ENCODE measurements at regions not wholly inside any gene's neighbourhood (a gene's known extent, or its start where the extent isn't known, plus 50 kb on each side); places are given as distances from the start of the nearest gene placed in this dataset.

DNA sequence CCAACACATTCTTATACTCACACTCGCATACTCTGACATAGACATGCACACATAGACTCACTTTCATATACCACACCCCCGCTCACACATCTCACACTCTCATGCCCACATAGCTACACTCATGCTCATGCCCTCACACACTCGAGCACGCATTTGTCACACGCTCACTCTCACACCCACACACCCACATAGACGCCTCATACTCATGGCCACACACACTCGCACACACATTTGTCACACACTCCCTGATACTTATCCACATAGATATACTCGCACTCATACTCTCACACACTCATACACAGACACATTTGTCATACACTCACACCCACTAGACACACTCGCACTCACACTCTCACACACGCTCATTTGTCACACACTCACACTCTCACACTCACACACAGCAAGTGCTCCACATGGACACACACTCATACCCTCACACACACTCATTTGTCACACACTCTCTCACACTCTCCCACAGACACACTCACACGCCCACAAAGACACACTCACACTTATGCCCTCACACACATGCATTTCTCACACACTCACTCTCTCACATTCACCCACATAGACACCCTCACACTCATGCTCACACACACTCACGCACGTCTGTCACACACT lies 50.9 kb downstream of the TNP1 start:
- no peak overlapping the region for H3K4me3 ChIP-seq (ENCODE audit: low read depth, low read length)
- TF ChIP-seq, protein P1, sequence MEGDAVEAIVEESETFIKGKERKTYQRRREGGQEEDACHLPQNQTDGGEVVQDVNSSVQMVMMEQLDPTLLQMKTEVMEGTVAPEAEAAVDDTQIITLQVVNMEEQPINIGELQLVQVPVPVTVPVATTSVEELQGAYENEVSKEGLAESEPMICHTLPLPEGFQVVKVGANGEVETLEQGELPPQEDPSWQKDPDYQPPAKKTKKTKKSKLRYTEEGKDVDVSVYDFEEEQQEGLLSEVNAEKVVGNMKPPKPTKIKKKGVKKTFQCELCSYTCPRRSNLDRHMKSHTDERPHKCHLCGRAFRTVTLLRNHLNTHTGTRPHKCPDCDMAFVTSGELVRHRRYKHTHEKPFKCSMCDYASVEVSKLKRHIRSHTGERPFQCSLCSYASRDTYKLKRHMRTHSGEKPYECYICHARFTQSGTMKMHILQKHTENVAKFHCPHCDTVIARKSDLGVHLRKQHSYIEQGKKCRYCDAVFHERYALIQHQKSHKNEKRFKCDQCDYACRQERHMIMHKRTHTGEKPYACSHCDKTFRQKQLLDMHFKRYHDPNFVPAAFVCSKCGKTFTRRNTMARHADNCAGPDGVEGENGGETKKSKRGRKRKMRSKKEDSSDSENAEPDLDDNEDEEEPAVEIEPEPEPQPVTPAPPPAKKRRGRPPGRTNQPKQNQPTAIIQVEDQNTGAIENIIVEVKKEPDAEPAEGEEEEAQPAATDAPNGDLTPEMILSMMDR (IDR thresholded peaks at IDR 0.05; ENCODE audit: borderline replicate concordance, insufficient read depth, low read depth, low read length) = no peak

DNA sequence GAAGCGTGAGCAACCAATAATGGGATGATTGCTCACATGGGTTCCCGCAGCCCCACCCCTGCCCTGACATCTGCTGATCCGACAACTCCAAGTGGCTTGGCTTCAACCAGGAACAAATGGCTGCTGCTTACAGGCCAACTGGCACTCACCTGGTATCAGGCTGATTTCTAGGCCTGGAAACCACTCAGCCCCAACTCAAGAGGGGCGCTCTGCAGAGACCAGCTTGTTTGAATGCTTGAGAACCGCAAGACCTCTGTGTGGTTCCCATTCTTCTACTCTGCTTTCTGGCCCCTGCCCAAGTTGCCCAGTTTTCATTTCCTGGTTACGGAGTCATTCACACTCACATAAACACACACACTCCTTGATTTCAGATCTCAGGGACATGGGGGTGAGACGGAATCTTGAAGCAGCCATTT lies 52.0 kb downstream of the TNP1 start:
- no peak overlapping the region for H3K4me3 ChIP-seq (ENCODE audit: low read depth, low read length)
- TF ChIP-seq, protein P1 (IDR thresholded peaks at IDR 0.05; ENCODE audit: borderline replicate concordance, insufficient read depth, low read depth, low read length) = no peak

DNA sequence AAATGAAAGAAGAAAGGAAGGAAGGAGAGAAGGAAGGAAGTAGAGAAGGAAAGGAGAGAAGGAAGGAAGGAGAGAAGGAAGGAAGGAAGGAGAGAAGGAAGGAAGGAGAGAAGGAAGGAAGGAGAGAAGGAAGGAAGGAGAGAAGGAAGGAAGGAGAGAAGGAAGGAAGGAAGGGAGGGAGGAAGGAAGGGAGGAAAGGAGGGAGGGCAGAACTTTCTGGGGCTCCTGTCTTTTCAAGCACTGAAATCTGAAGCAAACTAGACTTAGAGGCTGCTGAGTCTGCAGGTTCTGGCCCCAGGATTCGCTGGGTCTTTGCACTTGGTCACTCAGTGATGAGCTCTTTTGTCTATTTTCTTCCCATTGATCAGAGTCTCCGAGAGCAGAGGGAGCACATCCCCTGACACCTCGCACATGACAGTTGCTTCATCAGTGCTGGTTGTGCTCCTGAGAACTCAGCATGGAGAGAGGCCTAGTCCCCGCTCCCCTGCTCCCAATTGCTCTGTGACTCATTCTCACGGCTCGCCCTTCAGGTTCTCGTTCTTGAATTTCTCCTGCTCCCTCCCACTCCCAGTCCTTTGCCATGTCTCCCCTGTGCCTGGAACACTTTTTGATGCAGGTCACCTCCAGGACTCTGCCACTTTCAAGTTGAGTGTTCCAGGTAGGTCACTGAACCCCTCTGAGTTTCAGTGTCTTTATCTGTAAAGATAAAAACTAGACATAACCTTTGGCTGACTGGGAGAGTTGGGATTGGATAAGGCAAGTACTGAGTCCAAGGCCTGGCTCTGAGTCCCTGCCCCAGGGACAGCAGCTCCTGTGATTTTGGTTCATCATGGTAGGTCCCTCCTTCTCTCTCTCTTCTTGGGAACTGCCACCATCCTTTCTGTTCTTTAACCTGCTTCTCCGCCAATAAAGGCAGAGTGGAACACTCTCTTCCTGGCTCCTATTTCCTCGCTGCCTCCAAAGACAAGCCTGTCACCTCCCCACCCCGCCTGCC lies 55.2 kb downstream of the TNP1 start:
- H3K4me3 ChIP-seq (ENCODE audit: low read depth, low read length) = no peak overlapping the region
- TF ChIP-seq, protein P1 (IDR thresholded peaks at IDR 0.05; ENCODE audit: borderline replicate concordance, insufficient read depth, low read depth, low read length) = no peak

DNA sequence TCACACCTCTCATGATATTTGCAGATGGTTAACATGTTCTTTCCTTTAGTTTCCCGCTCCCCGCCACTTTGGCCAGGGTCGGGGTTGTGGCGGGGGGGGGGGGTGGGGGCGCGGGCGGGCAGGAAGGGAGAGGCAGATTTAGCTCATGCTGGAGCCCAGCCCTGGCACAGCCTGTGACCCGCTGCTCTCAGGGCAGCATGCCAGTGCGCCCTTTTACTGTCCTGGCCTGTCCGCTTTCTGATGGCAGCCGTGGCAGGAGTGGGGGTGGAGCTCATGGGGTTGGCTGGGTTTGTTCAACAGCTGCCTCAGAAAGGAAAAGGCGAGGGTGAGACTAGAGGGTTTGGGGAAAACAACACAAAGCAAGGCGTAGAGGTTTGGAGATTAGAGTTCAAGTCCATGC lies 56.1 kb downstream of the TNP1 start:
- no peak overlapping the region for H3K4me3 ChIP-seq (ENCODE audit: low read depth, low read length)
- TF ChIP-seq, protein P1 (IDR thresholded peaks at IDR 0.05; ENCODE audit: borderline replicate concordance, insufficient read depth, low read depth, low read length) = no peak

DNA sequence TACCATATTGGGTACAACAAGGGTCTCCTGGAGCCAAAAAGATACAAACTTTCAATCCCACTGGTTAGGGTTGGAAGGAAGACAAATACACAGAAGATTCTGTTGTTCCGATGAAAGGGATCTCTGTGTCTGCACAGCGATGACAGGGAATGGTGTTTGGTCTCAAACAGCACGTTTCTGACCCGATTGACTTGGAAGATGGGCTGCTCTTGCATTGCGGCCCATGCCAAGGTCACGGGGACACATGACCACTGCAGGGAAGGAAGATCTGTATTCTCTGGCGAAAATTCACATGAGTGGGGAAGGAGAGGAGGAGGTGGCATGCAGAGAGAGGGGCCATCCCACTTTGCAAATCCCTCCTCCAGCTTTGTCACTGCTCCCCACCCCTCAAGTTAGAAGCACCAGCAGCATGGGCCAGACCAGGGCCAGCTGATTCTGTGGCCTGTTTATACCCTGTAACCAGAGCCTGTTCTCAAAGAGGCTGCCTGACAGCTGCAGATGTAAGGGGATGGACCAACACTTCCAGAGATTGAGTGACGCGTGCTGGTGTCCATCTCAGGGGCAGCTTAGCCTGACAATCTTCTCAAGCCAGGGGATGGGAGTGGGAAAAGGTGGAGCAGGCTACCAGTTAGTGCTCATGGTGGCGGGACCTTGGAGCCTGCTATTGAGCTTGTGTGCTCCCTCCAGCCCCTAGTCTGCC lies 57.2 kb downstream of the TNP1 start:
- H3K4me3 ChIP-seq (ENCODE audit: low read depth, low read length) = no peak overlapping the region
- TF ChIP-seq, protein P1 (IDR thresholded peaks at IDR 0.05; ENCODE audit: borderline replicate concordance, insufficient read depth, low read depth, low read length) = no peak

DNA sequence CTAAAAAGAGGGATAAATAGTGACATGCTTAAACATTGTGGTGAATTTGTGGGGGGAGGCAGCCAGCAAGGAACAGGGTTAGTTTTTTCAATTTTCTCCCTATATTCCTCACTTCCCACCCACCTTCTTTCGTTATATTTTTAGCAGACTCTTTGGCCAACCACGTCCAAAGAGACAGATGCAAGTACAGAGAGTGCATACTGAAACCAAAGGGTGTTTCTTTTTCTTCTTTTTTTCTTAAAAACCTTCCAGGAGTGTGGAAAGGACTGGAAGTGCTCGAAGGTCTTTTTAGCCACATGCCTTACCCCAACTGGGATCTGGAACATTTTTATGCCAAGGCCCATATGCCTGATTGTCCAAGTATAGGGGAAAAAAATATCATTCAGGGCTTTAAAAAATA lies 59.0 kb downstream of the TNP1 start:
- TF ChIP-seq, protein P1 (IDR thresholded peaks at IDR 0.05; ENCODE audit: borderline replicate concordance, insufficient read depth, low read depth, low read length) = no peak
- no peak overlapping the region for H3K4me3 ChIP-seq (ENCODE audit: low read depth, low read length)
